Naive thymus-derived CD4-positive, alpha-beta T cell (primary cell): ENCODE measurements at regions not wholly inside any gene's neighbourhood (a gene's known extent, or its start where the extent isn't known, plus 50 kb on each side); places are given as distances from the start of the nearest gene placed in this dataset.

Experiments used
- ATAC-seq: fragments of 150-1000 bp; cut with Tn5 transposase; 2 replicates; pipeline ENCODE4 v1.10.0; 2021; ENCODE audit warnings: mild to moderate bottlenecking, moderate library complexity
- CTCF ChIA-PET: fragments of 350-600 bp; sonication (Branson Sonifier 250); formaldehyde crosslinking; loops from one replicate; lab custom pipeline; 2021; ENCODE audit warnings: antibody characterized with exemption; lab: Charles Lee
- POLR2A ChIA-PET: fragments of 350-600 bp; sonication (Branson Sonifier 250); formaldehyde crosslinking; loops from one replicate; lab custom pipeline; 2021; ENCODE audit warnings: antibody characterized with exemption, inconsistent platforms; lab: Charles Lee
- DNase-seq, 9 donors: peaks; one replicate each; pipeline versions ENCODE4 v3.0.0 to v3.0.0-alpha.2; 2020 to 2022; ENCODE audit warnings: mixed read lengths in 1 of 9
- H3K27ac ChIP-seq: one replicate; pipeline ENCODE4 v1.7.0; 2013; ENCODE audit warnings: mild to moderate bottlenecking, low read depth, low read length, moderate library complexity
- H3K27me3 ChIP-seq, 2 donors: one replicate each; pipeline ENCODE4 v1.7.0; 2013; ENCODE audit warnings: low read length in 2 of 2, mild to moderate bottlenecking in 2 of 2, moderate library complexity in 2 of 2; ENCODE audit not compliant: control insufficient read depth in 2 of 2, insufficient read depth in 2 of 2
- H3K36me3 ChIP-seq, 3 experiments: 1 replicate in 2 of 3; 2 replicates in 1 of 3; pipeline ENCODE4 v1.7.0; 2013; ENCODE audit warnings: low read length in 3 of 3, mild to moderate bottlenecking in 3 of 3, moderate library complexity in 1 of 3; ENCODE audit not compliant: insufficient read depth in 3 of 3, control insufficient read depth in 2 of 3
- H3K4me1 ChIP-seq, 2 donors: one replicate each; pipeline ENCODE4 v1.7.0; 2013; ENCODE audit warnings: low read length in 2 of 2, mild to moderate bottlenecking in 2 of 2, moderate library complexity in 1 of 2; ENCODE audit not compliant: control insufficient read depth in 2 of 2, insufficient read depth in 2 of 2
- H3K4me3 ChIP-seq: 2 replicates; pipeline ENCODE4 v1.7.0; 2013; ENCODE audit warnings: mild to moderate bottlenecking, low read length
- H3K9me3 ChIP-seq, 3 experiments: 1 replicate in 2 of 3; 2 replicates in 1 of 3; pipeline ENCODE4 v1.7.0; 2013; ENCODE audit warnings: low read length in 3 of 3; ENCODE audit not compliant: control insufficient read depth in 2 of 3
- H3K27ac Mint-ChIP-seq, 9 donors: one replicate each; pipeline ENCODE4 v1.8.0; 2020 to 2022; ENCODE audit warnings: mixed read lengths in 9 of 9, mild to moderate bottlenecking in 8 of 9, moderate library complexity in 5 of 9, inconsistent platforms in 2 of 9
- H3K27me3 Mint-ChIP-seq, 5 donors: one replicate each; pipeline ENCODE4 v1.8.0; 2021 to 2022; ENCODE audit warnings: mixed read lengths in 5 of 5, mild to moderate bottlenecking in 1 of 5
- H3K36me3 Mint-ChIP-seq, 5 donors: one replicate each; pipeline ENCODE4 v1.8.0; 2020 to 2022; ENCODE audit warnings: mixed read lengths in 5 of 5, mild to moderate bottlenecking in 3 of 5, inconsistent platforms in 1 of 5
- H3K4me1 Mint-ChIP-seq, 7 donors: one replicate each; pipeline ENCODE4 v1.8.0; 2020 to 2022; ENCODE audit warnings: mixed read lengths in 7 of 7, mild to moderate bottlenecking in 3 of 7, inconsistent platforms in 1 of 7
- H3K4me3 Mint-ChIP-seq, 10 donors: one replicate each; pipeline ENCODE4 v1.8.0; 2020 to 2022; ENCODE audit warnings: mild to moderate bottlenecking in 10 of 10, mixed read lengths in 10 of 10, moderate library complexity in 6 of 10, inconsistent platforms in 2 of 10
- H3K9me3 Mint-ChIP-seq, 11 donors: one replicate each; pipeline ENCODE4 v1.8.0; 2020 to 2022; ENCODE audit warnings: mixed read lengths in 11 of 11, mild to moderate bottlenecking in 4 of 11, inconsistent platforms in 1 of 11, moderate library complexity in 1 of 11
- intact Hi-C, 2 donors: fragments of 100-400 bp; cut with micrococcal nuclease; formaldehyde crosslinking; loops; one replicate each; pipeline ENCODE4 v1.15.1; 2023

GRCh38 chr10:121282264-121282663, 316.0 kb downstream of the FGFR2 start:
- no peaks in the 10 kb centered on the region for H3K4me1 Mint-ChIP-seq
- ChIA-PET POLR2A (no interaction called here), CTCF (no interaction called here)
- no peak overlapping the region for H3K27ac Mint-ChIP-seq
- no peaks in the 10 kb centered on the region for H3K27me3 Mint-ChIP-seq
- H3K9me3 Mint-ChIP-seq = peaks cover 0 to 13% (median 6%) of the 10 kb centered on the region in 11 donors
- Histone ChIP-seq H3K9me3 (no peaks in the 10 kb centered on the region), H3K27ac (no peak overlapping the region), H3K4me3 (no peak overlapping the region), H3K4me1 (no peaks in the 10 kb centered on the region), H3K27me3 (no peaks in the 10 kb centered on the region), H3K36me3 (no peaks in the 10 kb centered on the region)
- ATAC-seq = no peak
- H3K4me3 Mint-ChIP-seq = no peak overlapping the region
- H3K36me3 Mint-ChIP-seq = no peaks in the 10 kb centered on the region
- DNase-seq = no peak
- intact Hi-C loops = no loop called here

GRCh38 chr10:121282797-121283515, 315.3 kb downstream of the FGFR2 start:
- H3K36me3 Mint-ChIP-seq = no peaks in the 10 kb centered on the region
- H3K9me3 Mint-ChIP-seq = peaks cover 0 to 13% (median 4%) of the 10 kb centered on the region in 11 donors
- intact Hi-C loops = no loop called here
- no peak overlapping the region for H3K27ac Mint-ChIP-seq
- Histone ChIP-seq H3K36me3 (no peaks in the 10 kb centered on the region), H3K27ac (no peak overlapping the region), H3K27me3 (no peaks in the 10 kb centered on the region), H3K4me1 (no peaks in the 10 kb centered on the region), H3K4me3 (no peak overlapping the region), H3K9me3 (no peaks in the 10 kb centered on the region)
- H3K4me3 Mint-ChIP-seq = no peak overlapping the region
- POLR2A ChIA-PET = no interaction called here
- DNase-seq = no peak
- CTCF ChIA-PET = no interaction called here
- no peaks in the 10 kb centered on the region for H3K4me1 Mint-ChIP-seq
- no peaks in the 10 kb centered on the region for H3K27me3 Mint-ChIP-seq
- ATAC-seq = no peak

GRCh38 chr10:121284936-121285335, 313.3 kb downstream of the FGFR2 start:
- H3K4me1 Mint-ChIP-seq = no peaks in the 10 kb centered on the region
- no peak overlapping the region for H3K27ac ChIP-seq
- DNase-seq (no peak), ATAC-seq (no peak)
- H3K36me3 Mint-ChIP-seq = no peaks in the 10 kb centered on the region
- H3K36me3 ChIP-seq = no peaks in the 10 kb centered on the region
- intact Hi-C loops = no loop called here
- H3K27ac Mint-ChIP-seq = no peak overlapping the region
- H3K9me3 Mint-ChIP-seq = peaks cover 0 to 9% (median 0%) of the 10 kb centered on the region in 11 donors
- H3K27me3 Mint-ChIP-seq = no peaks in the 10 kb centered on the region
- ChIA-PET POLR2A (no interaction called here), CTCF (no interaction called here)
- no peak overlapping the region for H3K4me3 ChIP-seq
- no peak overlapping the region for H3K4me3 Mint-ChIP-seq
- H3K9me3 ChIP-seq = no peaks in the 10 kb centered on the region
- H3K4me1 ChIP-seq = no peaks in the 10 kb centered on the region
- no peaks in the 10 kb centered on the region for H3K27me3 ChIP-seq

- intact Hi-C loops = no loop called here
- Histone ChIP-seq H3K9me3 (no peaks in the 10 kb centered on the region), H3K36me3 (no peaks in the 10 kb centered on the region), H3K4me1 (no peaks in the 10 kb centered on the region), H3K4me3 (no peak overlapping the region), H3K27ac (no peak overlapping the region), H3K27me3 (no peaks in the 10 kb centered on the region)
- H3K27me3 Mint-ChIP-seq = no peaks in the 10 kb centered on the region
- H3K9me3 Mint-ChIP-seq = peaks cover 0 to 10% (median 0%) of the 10 kb centered on the region in 11 donors
- ChIA-PET POLR2A (no interaction called here), CTCF (no interaction called here)
- no peak for DNase-seq
- no peak for ATAC-seq
- H3K36me3 Mint-ChIP-seq = no peaks in the 10 kb centered on the region
- no peak overlapping the region for H3K27ac Mint-ChIP-seq
- no peak overlapping the region for H3K4me3 Mint-ChIP-seq
- H3K4me1 Mint-ChIP-seq = no peaks in the 10 kb centered on the region
Observed at GRCh38 chr10:121285406-121286196, 312.6 kb downstream of the FGFR2 start.

GRCh38 chr10:121288011-121288410, 310.2 kb downstream of the FGFR2 start:
- H3K4me3 ChIP-seq = no peak overlapping the region
- intact Hi-C loops = no loop called here
- H3K27ac ChIP-seq = no peak overlapping the region
- H3K27ac Mint-ChIP-seq = no peak overlapping the region
- H3K4me1 Mint-ChIP-seq = no peaks in the 10 kb centered on the region
- ChIA-PET CTCF (no interaction called here), POLR2A (no interaction called here)
- peaks cover 0 to 6% (median 4%) of the 10 kb centered on the region in 5 donors for H3K27me3 Mint-ChIP-seq
- H3K27me3 ChIP-seq = no peaks in the 10 kb centered on the region
- H3K36me3 ChIP-seq = no peaks in the 10 kb centered on the region
- no peaks in the 10 kb centered on the region for H3K9me3 ChIP-seq
- H3K4me3 Mint-ChIP-seq = no peak overlapping the region
- no peaks in the 10 kb centered on the region for H3K4me1 ChIP-seq
- ATAC-seq (no peak), DNase-seq (no peak)
- H3K9me3 Mint-ChIP-seq = peaks cover 0 to 10% (median 0%) of the 10 kb centered on the region in 11 donors
- H3K36me3 Mint-ChIP-seq = no peaks in the 10 kb centered on the region

- intact Hi-C loops = no loop called here
- H3K4me3 ChIP-seq = no peak overlapping the region
- no peak overlapping the region for H3K27ac ChIP-seq
- H3K27me3 ChIP-seq = no peaks in the 10 kb centered on the region
- ATAC-seq (no peak), DNase-seq (no peak)
- no peaks in the 10 kb centered on the region for H3K9me3 ChIP-seq
- Mint-ChIP-seq H3K36me3 (no peaks in the 10 kb centered on the region), H3K27me3 (peaks cover 0 to 15% (median 4%) of the 10 kb centered on the region in 5 donors), H3K4me1 (no peaks in the 10 kb centered on the region), H3K27ac (no peak overlapping the region), H3K4me3 (no peak overlapping the region), H3K9me3 (peaks cover 0 to 10% (median 0%) of the 10 kb centered on the region in 11 donors)
- POLR2A ChIA-PET = no interaction called here
- CTCF ChIA-PET = no interaction called here
- H3K36me3 ChIP-seq = no peaks in the 10 kb centered on the region
- H3K4me1 ChIP-seq = no peaks in the 10 kb centered on the region
Observed at GRCh38 chr10:121288864-121289661, 309.2 kb downstream of the FGFR2 start.
